ENCODE measurements at regions not wholly inside any gene's neighbourhood (a gene's known extent, or its start where the extent isn't known, plus 50 kb on each side); places are given as distances from the start of the nearest gene placed in this dataset.

DNA sequence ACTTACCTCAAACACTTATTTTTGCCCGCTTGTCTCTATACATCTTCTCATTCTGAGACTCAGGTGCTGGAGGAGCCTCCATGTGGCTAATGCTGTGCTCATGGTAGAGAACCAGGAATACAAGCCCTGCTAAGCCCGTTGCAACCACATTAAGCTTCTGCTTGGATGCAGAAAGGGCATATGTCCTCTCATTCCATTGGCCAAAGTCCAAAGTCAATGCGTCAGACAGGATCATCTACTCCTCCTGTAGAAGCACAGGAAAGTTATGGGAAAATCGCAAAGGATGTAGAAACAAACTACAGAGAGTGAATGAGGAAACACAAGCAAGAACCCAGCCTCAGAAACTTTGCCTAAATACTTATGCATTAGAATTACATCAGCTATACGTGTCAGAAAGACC is 124.5 kb upstream of the AGA start:
- TF ChIP-seq, protein P1, sequence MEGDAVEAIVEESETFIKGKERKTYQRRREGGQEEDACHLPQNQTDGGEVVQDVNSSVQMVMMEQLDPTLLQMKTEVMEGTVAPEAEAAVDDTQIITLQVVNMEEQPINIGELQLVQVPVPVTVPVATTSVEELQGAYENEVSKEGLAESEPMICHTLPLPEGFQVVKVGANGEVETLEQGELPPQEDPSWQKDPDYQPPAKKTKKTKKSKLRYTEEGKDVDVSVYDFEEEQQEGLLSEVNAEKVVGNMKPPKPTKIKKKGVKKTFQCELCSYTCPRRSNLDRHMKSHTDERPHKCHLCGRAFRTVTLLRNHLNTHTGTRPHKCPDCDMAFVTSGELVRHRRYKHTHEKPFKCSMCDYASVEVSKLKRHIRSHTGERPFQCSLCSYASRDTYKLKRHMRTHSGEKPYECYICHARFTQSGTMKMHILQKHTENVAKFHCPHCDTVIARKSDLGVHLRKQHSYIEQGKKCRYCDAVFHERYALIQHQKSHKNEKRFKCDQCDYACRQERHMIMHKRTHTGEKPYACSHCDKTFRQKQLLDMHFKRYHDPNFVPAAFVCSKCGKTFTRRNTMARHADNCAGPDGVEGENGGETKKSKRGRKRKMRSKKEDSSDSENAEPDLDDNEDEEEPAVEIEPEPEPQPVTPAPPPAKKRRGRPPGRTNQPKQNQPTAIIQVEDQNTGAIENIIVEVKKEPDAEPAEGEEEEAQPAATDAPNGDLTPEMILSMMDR (IDR thresholded peaks at IDR 0.05; ENCODE audit: insufficient read depth, low read depth, low read length), result no peak
- no peak for TF ChIP-seq EZH2 (IDR thresholded peaks at IDR 0.05; ENCODE audit: insufficient read depth, low read length)
